ENCODE measurements at regions not wholly inside any gene's neighbourhood (a gene's known extent, or its start where the extent isn't known, plus 50 kb on each side); places are given as distances from the start of the nearest gene placed in this dataset.

DNA sequence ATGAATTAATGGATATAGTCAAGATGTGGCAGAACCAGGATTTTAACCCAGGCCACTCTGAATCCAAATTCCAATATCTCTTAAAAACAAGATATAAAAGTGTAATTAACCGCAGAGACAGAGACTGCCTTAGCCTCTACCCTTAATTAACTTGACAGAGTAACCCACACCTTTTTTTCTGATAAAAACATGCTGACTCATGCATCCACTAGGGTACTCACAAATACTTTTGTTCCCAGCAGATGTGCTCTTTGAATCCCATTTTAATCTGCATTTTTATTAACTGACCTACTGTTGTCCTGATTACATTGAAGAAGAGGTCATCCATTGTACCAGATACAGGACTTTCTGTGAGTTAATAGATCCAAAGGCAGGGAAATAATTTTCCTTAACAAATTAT lies 278.3 kb downstream of the CHL1 start:
- DNase-seq (ENCODE audit: low spot score) = no peak
- no peak for TF ChIP-seq CTCF (IDR thresholded peaks at IDR 0.05; ENCODE audit: extremely low read depth, missing control alignments)

- TF ChIP-seq CTCF (IDR thresholded peaks at IDR 0.05; ENCODE audit: extremely low read depth, missing control alignments) = no peak
- DNase-seq (ENCODE audit: low spot score) = no peak
These were observed 283.5 kb downstream of the CHL1 start for GRCh38 chr3:480070-480469.

DNA sequence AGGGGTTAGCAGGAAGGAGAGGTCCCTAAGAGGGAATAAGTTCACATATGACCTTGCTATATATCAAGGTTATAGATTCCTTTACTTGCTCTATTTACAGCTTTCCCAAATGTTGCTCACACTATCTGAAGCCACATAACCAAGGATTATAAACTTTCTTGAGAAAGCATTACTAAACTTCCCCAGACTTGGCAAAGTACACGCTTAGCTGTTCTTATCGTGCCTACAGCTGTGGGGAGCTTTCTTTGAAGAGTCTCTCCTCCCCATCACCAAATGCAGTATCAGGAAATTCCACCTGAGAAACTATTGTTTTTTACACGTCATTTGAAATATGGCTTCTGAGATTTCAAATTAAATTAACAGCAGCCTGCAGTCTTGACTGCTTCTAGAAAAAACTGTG lies 284.5 kb downstream of the CHL1 start:
- no peak for TF ChIP-seq CTCF (IDR thresholded peaks at IDR 0.05; ENCODE audit: extremely low read depth, missing control alignments)
- DNase-seq (ENCODE audit: low spot score) = no peak

GRCh38 chr3:481680-482079 lies 285.1 kb downstream of the CHL1 start:
- DNase-seq (ENCODE audit: low spot score) = peak; percentile 34
- no peak for TF ChIP-seq CTCF (IDR thresholded peaks at IDR 0.05; ENCODE audit: extremely low read depth, missing control alignments)

- DNase-seq (ENCODE audit: low spot score) = no peak
- TF ChIP-seq CTCF (IDR thresholded peaks at IDR 0.05; ENCODE audit: extremely low read depth, missing control alignments) = no peak
These were observed 285.9 kb downstream of the CHL1 start for GRCh38 chr3:482479-482878.

DNA sequence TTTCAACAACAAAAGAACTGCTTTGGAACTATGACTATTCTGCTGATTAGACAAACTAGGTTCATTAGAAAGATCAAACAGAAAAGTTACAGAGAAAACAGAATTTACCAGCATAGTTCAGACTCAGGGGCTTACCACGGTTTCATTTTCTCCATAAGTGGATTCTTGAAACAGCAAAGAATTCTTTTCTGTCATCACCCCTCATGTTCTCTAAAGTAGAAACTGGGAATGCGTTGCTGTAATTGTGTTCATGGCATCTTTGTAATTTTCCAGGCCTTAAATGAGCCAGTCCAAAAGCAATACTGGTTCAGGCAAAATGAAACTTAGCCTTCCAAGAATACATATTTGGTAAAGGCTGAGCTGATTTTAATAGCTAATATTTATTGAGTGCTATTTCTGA lies 287.8 kb downstream of the CHL1 start:
- no peak for TF ChIP-seq CTCF (IDR thresholded peaks at IDR 0.05; ENCODE audit: extremely low read depth, missing control alignments)

GRCh38 chr3:487614-488013 lies 291.1 kb downstream of the CHL1 start:
- no peak for DNase-seq (ENCODE audit: low spot score)
- TF ChIP-seq CTCF (IDR thresholded peaks at IDR 0.05; ENCODE audit: extremely low read depth, missing control alignments) = no peak

More for the DNA sequence above, 287.8 kb downstream of the CHL1 start:
- no peak for DNase-seq (ENCODE audit: low spot score)

Measured in GM20000 (cell line).